Stimulated activated CD4-positive, alpha-beta T cell treated with anti-CD3 and anti-CD28 coated beads, Interleukin-12 subunit alpha, Interleukin-12 subunit beta, amount 100 ng/mL, for 4 hours (primary cell): ENCODE measurements at regions not wholly inside any gene's neighbourhood (a gene's known extent, or its start where the extent isn't known, plus 50 kb on each side); places are given as distances from the start of the nearest gene placed in this dataset.

Source experiments
- DNase-seq: peaks from one replicate; pipeline ENCODE4 v3.0.0-alpha.2; 2020

DNA sequence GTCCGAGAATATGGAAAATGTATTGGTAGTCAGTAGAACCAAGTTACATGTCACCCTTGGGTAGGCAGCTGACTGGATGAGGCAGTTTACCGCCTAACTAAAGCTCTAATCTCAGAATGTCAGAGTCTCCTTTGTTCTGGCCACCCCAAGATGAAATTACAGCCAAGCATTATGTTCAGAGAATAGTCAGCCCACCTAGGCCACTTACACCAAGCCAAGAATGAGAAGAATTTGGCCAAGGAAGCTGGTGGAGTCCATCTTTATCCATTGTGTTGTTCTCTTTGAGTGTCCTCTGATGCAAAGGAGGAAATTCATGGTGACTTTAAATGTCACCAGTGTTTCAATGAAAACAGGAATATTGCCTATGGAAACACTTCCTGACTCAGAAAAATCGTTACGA lies 275.1 kb upstream of the MAP3K1 start:
- no peak for DNase-seq

DNA sequence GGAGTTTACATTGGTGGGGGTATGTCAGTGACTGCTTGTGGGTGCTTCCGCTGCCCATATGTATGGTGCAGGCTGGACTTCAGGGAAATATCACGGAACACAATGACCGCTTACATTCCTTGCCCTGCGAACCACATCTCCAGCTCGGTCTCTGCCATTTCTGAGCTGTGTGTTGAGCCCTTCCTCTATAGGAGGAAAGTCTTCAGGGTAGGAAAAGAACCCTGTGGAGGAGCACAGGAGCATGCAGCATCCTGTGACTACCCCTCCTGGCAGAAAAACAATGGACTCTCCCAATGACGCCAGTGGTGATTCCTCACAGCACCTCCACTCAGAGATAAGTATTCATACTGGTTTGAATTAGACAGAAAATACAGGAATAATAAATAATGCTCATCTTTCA lies 276.8 kb upstream of the MAP3K1 start:
- no peak for DNase-seq

- DNase-seq: no peak
These were observed 280.0 kb upstream of the MAP3K1 start for GRCh38 chr5:56535347-56535746.

GRCh38 chr5:56534102-56534829 lies 281.1 kb upstream of the MAP3K1 start:
- peak; percentile 19 for DNase-seq

DNA sequence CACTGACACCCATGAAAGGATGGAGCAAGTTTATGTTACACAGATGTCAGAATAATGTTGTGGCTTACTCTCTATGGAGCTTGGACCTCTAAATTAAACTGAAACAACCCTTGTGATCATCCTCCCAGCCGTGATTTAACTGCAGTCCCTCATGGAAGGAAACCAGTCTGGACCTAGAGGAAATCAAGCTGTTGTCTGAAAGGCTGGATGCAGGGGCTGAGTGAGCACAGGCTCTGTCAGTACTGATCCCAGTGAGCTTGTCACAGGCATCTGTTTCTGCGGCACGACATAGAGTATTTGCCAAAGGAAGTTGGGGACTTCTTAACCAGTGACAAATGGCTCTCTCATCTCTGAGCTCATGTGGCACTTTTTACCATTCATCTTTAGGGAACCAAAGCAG lies 282.9 kb upstream of the MAP3K1 start:
- no peak for DNase-seq

GRCh38 chr5:56530626-56531138 lies 284.7 kb upstream of the MAP3K1 start:
- DNase-seq: no peak

DNA sequence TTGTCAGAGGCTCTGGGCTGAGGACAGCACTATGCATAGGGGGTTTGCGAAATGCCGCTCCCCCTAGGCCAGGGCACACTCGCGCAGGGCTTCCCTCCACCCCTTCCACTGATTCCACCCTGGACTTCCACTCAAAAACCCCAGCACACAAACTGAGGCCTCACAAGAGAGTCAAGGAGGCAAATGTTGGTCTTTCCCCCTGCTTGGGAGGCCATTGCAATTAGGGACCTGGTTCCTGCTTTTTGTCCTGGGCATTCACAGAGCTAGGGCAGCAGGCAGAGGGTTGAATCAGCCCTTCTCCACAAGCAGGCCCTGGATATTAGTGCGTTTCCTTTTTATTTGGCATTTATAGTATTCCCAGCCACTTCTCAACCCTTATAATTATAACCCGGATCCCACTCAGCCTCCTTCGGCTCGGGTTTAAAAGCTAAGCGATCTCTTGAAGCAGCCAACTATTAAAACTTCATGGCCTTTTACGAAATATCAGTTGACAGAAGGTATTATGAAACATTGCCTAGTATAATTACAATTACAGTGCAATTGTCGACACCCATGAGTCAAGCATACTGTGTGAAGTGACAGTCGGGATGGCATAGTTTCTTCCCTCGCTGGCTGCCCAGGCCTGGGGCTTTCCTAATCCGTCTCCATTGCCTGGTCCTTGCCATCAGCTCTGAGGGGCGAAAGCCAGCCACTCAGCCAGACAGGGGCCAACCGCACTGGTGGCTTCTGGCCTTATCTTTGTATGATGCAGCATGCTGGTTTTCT lies 285.5 kb upstream of the MAP3K1 start:
- no peak for DNase-seq

- DNase-seq: no peak
These were observed 288.2 kb upstream of the MAP3K1 start for GRCh38 chr5:56527174-56527573.

GRCh38 chr5:56525113-56525512 lies 290.2 kb upstream of the MAP3K1 start:
- no peak for DNase-seq

DNA sequence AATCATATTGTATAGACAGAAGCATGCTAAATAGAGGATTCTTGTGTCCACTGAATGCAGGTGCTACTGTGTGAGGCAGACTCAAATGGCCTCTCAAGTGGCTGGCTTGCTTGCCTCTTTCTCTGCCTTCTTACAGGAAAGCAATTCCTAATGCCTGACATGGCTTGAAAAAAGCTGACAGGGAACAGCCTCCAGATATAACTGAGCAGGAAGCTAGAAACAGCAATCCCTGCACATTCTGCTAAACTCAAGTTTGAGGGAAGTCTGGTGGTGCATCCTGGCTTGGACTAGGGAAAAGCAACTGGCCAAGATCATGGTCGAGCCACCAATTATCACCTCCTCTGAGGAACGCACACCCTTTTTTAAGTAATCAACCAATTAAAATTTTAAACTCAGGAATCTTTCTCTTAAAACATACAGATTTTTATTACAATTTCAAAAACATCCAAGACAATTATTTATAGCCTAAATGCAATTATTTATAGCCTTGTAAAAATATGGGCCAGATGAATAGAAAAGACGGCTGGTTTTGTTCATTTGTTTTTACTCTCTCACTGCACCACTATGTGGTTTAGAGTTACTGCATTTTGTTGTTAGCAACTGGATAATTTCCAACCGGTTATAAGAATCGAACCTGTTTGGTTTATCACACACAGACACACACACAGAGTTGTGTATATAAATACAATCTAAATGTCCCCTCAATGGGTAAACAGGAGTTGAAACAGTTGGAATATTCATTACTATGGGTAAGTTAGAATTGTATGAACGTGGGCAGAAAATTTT lies 290.9 kb upstream of the ANKRD55 start:
- DNase-seq: no peak

- DNase-seq: no peak
These were observed 289.8 kb upstream of the ANKRD55 start for GRCh38 chr5:56522960-56523359.

- no peak for DNase-seq
These were observed 289.0 kb upstream of the ANKRD55 start for GRCh38 chr5:56522169-56522568.

- DNase-seq: no peak
These were observed 288.0 kb upstream of the ANKRD55 start for GRCh38 chr5:56520986-56521730.

DNA sequence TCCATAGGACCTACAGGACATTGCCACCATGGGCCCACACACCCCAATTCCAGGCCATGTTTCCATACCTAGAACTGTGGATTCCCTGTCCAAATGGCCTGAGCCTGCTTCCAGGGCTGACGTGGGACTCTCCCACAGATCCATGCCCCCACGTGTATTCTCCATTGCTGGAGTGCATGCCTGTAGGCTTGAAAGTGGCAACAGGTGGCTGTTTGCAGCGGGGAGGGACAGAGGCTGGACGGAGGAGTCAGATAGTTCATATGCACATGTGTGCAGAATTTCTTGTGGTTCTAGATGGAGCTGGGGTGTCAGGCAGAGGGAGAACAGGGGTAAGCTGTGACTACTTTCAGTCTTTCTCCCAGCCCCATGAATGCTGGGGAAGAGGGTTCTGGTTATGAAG lies 285.7 kb upstream of the ANKRD55 start:
- DNase-seq: no peak

GRCh38 chr5:56517011-56517416 lies 283.9 kb upstream of the ANKRD55 start:
- DNase-seq: no peak

DNA sequence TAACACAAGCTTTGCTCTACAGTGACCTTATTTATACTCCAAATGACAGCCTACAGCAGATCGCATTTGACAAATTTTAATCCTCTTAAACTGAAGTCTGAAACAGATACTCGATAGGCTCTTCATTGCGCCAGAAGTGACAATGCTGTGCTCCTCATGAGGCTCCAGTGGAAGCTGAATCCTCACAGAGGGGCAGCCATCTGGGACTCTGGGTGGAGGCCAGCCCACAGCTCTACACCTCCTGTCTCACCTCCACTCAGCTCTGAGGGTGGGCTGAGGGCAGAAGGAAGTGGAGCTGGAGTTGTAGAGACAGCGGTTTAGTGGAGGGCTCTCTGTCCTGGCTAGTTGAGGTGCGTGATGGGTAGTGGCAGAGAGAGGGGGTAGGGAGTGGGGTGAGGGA lies 283.3 kb upstream of the ANKRD55 start:
- no peak for DNase-seq

DNA sequence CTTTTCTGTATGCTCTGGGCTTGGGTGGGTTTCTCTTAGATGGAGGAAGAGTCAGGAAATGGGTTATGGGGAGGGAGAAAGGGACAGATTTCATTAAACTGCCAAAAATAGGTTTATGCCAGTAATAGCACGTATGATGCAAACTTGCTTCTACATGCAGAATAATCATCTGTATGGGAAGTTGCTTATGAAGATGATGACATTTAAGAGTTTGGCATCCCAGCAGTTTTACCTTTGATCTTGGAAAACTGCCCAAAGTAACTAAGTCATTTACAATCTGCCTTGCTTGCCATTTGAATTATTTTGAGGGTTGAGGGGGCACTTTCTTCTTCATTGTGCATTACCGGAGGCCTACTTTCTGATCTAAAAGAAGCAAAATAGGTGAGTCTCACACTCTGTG lies 282.9 kb upstream of the ANKRD55 start:
- DNase-seq: no peak

DNA sequence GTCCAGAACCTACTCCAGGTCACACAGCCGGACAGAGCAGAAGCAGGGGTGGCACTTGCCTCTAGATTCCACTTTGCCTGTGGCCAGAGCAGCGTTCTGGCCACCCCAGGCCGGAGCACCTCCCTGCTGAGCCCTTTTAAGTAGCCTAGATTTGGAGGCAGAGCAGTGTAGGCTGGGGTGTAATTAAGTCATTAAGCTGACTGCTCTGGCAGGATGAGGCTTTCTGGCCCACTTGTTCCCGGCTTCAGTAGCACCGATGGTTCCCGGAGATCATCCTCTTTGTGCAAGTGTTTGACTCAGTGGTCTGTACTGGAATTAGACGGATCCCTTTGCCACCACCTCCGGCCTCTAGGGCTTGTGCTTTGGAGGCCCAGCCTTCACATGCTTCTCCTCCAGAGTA lies 281.9 kb upstream of the ANKRD55 start:
- no peak for DNase-seq

- no peak for DNase-seq
These were observed 281.1 kb upstream of the ANKRD55 start for GRCh38 chr5:56514245-56514644.

DNA sequence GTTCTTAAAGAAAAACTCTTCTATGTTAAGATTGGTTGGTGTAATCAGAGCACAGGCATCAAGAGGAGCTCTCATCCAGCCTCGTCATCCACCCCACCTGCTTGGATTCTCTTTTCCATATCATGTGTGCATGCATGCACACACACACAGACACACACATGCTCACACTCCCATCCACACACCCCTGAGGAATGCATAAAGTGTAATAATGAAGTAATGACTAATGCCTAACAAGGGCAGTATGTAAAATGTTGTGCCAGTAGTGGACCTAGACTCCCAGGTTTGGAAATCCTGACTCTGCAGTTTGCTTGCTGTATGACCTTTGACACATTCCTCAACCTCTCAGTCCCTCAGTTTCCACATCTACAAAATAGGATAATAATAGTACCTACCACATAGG lies 280.0 kb upstream of the ANKRD55 start:
- DNase-seq: no peak

DNA sequence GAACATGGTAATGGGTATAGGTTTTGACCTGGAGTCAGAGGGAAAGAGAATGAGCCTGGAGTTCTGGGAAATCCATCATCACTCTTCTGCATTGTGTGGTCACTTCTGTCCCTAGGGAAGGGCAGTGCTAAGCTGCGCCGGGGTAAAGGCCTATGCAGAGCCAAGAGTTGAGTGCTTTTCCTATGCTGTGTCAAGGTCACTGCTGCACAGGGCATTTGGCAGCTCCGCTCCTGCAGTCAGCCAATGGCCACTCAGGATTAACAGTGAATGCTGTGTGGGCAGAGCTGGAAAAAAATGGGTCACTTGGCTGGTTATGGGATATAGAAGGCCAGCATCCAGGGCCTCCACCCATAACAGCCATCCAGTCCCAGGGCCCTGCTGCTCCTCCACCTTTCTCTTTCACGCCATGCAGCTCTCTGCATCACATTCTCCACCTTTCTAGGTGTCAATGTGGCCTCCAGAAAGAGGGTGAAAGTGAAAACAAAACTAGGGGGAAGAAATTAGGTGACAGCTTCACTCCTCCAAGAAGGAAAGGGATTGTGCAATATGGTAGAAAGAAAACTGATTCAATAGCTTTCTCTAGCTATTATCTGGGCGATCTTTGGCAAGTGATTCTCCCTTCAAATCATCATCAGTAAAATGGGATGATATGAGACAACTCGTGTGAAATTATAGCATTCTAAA lies 279.3 kb upstream of the ANKRD55 start:
- DNase-seq: no peak

GRCh38 chr5:56511326-56511841 lies 278.3 kb upstream of the ANKRD55 start:
- no peak for DNase-seq
